OCI-LY3 (cell line): ENCODE measurements at regions not wholly inside any gene's neighbourhood (a gene's known extent, or its start where the extent isn't known, plus 50 kb on each side); places are given as distances from the start of the nearest gene placed in this dataset.

Source experiments
- EZH2phosphoT487 ChIP-seq: fragments of 200-600 bp; shearing (Covaris generic); IDR thresholded peaks from 2 replicates; pipeline ENCODE4 v1.6.1; 2018; ENCODE audit warnings: antibody characterized with exemption, mixed run types, low read depth
- TF ChIP-seq, protein P1 (sequence below): fragments of 200-600, 300-600 bp; sonication (generic); IDR thresholded peaks from 2 replicates; pipeline ENCODE4 v1.5.1; 2014; ENCODE audit warnings: antibody characterized with exemption, low read length, low read depth

DNA sequence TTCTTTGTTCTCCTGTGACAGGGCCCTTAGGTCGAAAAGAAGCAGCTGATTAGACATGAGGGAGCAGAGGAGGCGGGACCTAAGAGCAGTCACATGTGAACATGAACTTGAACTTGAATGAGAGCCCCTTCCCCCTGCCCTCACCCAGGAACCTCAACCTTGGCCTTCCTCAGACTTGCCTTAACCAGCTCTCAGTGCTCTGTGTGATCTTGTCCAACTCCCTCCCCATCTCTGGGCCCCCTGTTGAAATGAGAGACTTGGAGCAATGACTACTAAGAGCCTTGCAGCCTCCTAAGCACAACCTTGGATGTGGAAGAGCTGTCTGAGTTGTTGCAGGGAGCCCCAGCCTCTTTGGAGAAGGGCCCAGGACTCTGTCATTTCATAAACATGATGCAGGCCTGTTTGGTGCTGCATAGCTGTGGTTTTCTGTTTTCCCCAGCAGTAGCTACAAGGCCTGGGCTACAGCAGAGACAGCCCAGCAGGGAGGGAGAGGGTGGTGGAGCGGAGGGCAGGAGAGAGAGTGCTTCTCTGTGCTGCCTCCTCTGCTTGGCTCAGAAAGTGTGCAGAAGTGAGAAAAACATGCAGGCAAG is 123.9 kb upstream of the ZMIZ1 start:
- TF ChIP-seq, protein P1, sequence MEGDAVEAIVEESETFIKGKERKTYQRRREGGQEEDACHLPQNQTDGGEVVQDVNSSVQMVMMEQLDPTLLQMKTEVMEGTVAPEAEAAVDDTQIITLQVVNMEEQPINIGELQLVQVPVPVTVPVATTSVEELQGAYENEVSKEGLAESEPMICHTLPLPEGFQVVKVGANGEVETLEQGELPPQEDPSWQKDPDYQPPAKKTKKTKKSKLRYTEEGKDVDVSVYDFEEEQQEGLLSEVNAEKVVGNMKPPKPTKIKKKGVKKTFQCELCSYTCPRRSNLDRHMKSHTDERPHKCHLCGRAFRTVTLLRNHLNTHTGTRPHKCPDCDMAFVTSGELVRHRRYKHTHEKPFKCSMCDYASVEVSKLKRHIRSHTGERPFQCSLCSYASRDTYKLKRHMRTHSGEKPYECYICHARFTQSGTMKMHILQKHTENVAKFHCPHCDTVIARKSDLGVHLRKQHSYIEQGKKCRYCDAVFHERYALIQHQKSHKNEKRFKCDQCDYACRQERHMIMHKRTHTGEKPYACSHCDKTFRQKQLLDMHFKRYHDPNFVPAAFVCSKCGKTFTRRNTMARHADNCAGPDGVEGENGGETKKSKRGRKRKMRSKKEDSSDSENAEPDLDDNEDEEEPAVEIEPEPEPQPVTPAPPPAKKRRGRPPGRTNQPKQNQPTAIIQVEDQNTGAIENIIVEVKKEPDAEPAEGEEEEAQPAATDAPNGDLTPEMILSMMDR, result no peak
- TF ChIP-seq EZH2phosphoT487, result no peak
